Suprapubic skin (tissue), 4 donors: ENCODE measurements at regions not wholly inside any gene's neighbourhood (a gene's known extent, or its start where the extent isn't known, plus 50 kb on each side); places are given as distances from the start of the nearest gene placed in this dataset.

ENCODE experiments used
- CTCF ChIP-seq, 2 donors: fragments of 200-600 bp in 1 of 2; fragments of 450-650 bp in 1 of 2; sonication (generic) in 1 of 2; IDR thresholded peaks; one replicate each; pipeline ENCODE4 v1.5.1; 2016 to 2019; ENCODE audit warnings: antibody characterized with exemption in 2 of 2, mild to moderate bottlenecking in 1 of 2, moderate library complexity in 1 of 2
- EP300 ChIP-seq: sonication (generic); formaldehyde crosslinking; IDR thresholded peaks from one replicate; pipeline ENCODE4 v1.6.1; 2017; ENCODE audit warnings: antibody characterized with exemption
- POLR2AphosphoS5 ChIP-seq, 3 donors: sonication (generic); formaldehyde crosslinking; IDR thresholded peaks; one replicate each; pipeline ENCODE4 v1.6.1; 2017; ENCODE audit warnings: antibody characterized with exemption in 3 of 3

DNA sequence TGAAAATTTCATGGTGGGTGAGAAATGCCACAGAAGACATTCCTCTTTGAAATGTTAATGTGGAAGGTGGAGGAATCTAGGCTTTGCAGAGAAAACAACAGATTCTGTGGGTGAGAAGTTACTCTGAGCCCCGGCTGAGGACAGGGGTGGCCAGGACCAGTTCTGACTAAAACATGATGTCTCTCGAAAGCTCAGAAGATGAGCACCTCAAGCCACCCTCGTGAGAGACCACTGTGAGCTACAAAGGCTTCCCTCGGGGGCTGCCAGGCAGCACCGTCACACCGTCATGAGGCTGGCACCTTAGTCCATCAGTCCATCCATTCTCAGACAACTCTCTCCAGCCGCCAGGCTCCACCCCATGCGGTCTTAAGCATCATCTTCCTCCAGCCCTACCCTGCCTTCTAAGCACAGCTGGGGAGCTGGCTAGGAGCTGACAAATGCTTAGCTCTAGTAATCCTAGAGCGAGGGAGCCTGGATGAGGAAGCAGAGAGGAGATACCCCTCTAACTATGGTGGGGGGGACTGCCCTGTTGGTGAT, 360.5 kb downstream of the SHANK2 start:
- TF ChIP-seq POLR2AphosphoS5 (IDR thresholded peaks at IDR 0.05): no peak
- TF ChIP-seq CTCF (IDR thresholded peaks at IDR 0.05): no peak
- no peak for TF ChIP-seq EP300
